Left renal pelvis (tissue), 4 donors: ENCODE measurements at regions not wholly inside any gene's neighbourhood (a gene's known extent, or its start where the extent isn't known, plus 50 kb on each side); places are given as distances from the start of the nearest gene placed in this dataset.

Experiments
- DNase-seq, 4 donors: peaks; one replicate each; pipeline ENCODE4 v3.0.0-alpha.2; 2013; ENCODE audit warnings: low read depth in 4 of 4, low spot score in 3 of 4

GRCh38 chr10:83233691-83234090 is 905.6 kb upstream of the GHITM start:
- no peak for DNase-seq

DNA sequence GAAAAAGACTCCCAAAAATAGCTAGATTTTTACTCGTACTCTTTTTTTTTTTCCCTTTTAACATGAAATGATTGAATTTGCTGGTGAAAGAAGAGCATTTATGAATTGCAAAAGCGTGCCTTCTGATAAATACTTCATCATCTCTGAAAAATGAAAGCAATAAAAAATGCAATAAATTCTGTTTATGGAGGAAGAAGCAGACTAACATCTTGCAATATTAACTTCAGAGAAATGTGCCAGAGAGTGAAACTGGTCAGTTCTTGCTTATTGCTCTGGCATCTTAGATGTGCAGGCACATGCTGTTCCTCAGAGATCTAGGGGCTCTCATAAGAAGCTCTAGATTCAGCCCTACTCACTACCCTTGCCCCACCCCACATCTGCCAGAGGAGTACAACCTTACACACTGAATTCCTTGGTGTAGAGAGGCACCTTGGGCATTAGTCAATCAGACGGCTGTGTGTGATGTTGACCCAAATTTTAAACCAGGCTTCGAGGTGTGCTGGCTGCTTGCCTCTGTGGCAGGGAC is 891.1 kb upstream of the GHITM start:
- DNase-seq: no peak

GRCh38 chr10:83250396-83250795 is 888.9 kb upstream of the GHITM start:
- no peak for DNase-seq

- no peak for DNase-seq
Measured at GRCh38 chr10:83252169-83252568, 887.1 kb upstream of the GHITM start.

- no peak for DNase-seq
Measured at GRCh38 chr10:83252596-83252995, 886.7 kb upstream of the GHITM start.

DNA sequence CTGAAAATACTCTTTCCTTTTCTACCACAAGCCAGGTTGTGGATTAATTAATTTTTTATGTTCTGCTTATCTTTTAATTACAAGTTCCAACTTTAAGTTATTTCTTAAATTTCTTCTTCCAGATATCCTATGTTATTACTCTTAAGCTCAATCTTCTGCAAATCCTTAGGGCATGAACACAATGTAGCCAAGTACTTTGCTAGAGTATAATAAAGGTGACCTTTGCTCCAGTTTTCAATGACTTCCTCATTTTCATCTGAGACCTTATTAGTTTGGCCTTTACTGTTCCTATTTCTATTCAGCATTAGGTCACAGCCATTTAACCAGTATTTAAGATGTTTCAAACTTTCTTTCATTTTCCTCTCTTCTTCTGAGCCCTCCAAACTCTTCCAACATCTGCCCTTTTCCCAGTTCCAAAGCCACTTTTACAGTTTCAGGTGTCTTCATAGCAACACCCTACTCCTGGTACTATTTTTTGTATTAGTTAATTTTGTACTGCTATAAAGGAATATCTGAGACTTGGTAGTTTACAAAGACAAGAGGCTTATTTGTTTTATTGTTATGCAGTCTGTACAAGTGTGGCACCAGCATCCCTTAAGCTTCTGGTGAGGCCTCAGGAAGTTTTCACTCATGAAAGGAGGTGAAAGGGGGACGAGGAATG is 886.2 kb upstream of the GHITM start:
- DNase-seq: no peak

DNA sequence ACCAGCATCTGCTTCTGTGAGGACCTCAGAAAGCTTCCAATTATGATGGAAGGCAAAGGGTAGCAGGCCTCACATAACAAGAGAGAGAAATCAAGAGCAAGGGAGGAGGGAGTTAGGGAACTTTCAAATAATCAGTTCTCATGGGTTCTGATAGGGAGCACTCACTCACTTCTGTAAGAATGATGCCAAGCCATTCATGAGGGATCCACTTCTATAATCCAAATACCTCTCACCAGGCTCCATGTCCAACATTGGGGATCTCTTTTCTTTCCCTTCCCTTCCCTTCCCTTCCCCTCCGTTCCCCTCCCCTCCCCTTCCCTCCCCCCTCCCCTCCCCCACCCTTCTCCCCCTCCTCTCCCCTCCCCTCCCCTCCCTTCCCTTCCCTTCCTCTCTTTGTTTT is 884.6 kb upstream of the GHITM start:
- no peak for DNase-seq

- no peak for DNase-seq
Measured at GRCh38 chr10:83262434-83262833, 876.9 kb upstream of the GHITM start.

DNA sequence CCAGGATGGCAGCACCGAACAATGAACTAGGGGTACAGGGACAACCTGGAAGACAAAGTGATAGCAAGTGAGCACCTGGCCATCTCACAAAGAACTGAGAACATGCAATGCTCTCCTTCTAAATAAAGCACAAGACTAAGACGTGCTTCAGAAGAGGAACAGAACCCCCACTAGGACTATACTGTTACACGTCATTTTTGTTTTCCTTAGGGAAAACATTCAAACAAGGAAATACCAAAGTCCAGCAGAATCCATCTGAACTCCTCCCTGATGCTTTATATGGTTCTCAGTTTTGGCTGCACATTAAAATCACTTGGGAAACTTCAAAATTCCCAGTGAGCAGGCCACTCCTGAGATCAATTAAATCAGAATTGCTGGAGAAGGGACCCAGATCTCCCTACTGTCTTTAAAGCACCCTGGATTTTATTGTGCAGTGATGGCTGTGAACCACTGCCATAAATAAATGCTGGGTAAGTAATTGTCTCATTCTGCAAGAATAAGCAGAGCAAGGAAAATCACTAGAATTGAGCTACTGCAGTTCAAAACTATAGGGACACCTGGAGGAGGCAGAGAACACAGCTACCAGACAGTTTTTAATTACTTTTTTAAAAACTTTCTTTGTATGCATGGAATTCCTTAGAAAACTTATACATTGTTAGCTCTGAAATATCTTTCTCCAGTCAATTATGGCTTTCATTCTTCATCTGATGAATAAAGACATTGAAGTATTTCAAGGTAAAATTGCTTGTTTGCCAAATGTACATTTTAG is 866.5 kb upstream of the GHITM start:
- no peak for DNase-seq

DNA sequence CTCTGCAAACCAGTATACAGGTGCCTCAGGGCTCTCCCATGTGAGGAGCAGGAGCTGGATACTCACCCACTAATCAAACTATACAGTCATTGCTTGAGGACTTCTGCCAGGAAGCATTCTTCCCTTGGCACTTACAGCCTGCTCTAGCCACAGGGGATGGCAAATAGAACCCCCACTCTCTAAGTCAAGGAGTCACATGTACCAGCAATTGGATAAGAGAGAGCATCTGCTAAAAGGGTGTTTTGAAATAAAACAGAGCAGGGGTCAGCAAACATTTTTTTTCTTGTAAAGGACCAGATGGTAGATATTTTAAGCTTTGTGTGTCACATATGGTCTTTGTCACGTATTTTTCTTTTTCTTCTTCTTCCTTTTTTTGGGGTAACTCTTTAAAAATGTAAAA is 865.2 kb upstream of the GHITM start:
- no peak for DNase-seq

- DNase-seq: no peak
Measured at GRCh38 chr10:83276971-83277370, 862.3 kb upstream of the GHITM start.

DNA sequence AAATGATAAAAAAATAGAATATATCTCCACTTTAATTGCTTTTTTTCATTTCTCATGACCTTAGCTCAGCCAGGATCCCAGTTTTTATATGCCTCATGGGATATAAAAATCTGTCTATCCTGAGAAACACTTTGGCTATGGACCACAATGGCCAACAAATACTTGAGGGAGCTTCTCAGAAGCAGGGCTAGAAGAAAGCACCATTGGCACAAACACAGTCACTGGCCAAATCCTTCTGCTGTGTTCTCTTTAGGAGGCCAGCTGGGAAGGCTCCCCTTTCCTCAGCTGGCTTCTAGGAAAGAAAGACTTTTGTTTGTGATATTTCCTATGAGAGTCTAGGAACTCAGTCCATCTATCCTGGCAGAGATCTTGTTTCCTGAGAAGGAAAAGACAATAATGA is 856.2 kb upstream of the GHITM start:
- no peak for DNase-seq

DNA sequence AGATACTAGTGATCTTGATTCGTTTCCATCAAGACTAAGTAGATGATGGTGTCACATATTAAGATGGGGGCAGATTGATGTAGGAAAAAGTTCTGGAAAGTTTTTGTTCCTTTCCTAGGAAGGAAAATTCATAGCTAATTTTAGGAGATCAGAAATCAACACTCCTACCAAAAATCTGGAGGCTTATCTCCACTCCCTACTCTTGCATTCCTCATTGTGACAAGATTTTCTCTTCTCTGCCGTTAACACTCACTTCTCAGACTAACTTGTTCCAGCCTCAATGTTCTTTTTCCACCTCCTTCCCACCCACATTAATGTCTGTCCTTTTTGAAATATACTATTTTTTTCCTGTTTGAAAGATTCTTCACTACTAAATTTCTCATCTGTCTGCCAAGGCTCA is 851.9 kb upstream of the GHITM start:
- no peak for DNase-seq

DNA sequence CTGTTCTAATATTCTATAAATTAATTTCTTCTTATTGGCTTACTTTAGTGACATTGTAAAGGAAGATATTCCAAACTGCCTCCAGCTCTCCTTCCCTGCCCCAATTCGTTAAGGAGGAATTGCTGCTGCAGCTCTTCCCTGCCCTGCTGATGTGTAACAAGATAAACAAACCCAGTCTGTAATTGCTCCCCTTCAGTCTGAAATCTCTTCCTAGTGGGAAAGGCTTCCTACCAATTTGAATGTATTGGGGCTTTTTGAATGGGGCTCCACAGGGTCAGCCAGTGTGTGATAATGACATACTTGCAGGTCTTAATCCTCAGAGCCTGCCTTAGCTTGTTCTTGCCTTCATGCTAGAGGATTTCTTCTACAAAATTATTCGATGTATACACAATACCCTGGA is 849.9 kb upstream of the GHITM start:
- no peak for DNase-seq

GRCh38 chr10:83289948-83290347 is 849.4 kb upstream of the GHITM start:
- no peak for DNase-seq

GRCh38 chr10:83301732-83302131 is 837.6 kb upstream of the GHITM start:
- no peak for DNase-seq

- no peak for DNase-seq
Measured at GRCh38 chr10:83302623-83303022, 836.7 kb upstream of the GHITM start.

DNA sequence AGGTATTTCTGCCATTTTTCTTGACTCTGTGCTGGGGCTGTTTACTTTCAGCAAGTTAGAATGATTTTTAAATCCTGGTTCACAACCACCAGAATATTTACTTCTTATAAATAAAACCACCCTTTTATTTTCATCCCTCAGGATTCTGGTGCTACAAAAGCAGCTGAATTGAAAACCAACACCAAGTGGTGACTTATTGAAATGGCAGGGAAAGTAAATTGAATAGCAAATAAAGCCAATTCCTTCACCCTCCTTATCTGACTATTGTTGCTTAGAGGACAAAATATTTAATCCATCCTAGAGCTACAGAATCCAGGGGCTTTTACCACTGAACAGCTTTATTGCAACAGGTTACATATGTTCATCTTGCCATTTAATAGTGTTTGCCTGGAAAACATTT is 828.6 kb upstream of the GHITM start:
- no peak for DNase-seq

DNA sequence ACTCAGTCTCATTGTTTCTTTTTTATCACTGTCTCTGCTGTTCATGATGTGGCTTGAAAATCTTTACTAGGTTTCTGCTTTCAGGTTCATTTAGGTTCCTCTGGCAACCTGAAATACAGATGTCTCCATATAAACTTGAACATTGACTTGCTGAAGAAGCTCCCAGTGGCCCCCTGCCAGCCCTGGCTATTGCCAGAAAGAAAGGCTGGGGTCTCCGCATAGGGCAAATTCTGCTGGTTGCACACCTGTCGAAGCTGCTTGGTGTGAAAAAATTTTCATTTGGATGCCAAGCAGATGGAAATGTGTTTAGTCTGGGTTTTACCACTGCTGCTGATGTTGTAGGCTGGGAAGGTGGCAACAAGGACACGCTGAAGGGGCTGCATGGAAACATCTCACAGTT is 826.7 kb upstream of the GHITM start:
- no peak for DNase-seq

GRCh38 chr10:83332690-83333089 is 806.6 kb upstream of the GHITM start:
- no peak for DNase-seq

GRCh38 chr10:83333566-83333965 is 805.7 kb upstream of the GHITM start:
- no peak for DNase-seq

DNA sequence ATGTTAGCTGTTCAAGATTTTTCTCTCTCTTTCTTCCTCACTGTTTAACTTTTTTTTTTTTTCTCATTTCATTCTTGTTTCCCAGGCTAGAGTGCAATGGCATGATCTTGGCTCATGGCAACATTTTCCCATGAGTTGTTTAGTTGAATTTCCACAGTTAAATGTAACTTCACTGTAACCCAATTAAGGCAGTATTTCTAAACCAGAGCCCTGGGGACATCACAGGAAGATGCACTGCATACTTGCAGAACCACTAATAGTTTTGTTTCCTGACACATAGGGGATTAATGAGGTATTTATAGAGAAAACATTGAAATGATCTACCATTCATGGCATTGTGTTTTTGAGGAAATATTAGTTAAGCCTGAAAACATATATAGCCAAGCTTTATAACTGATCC is 795.6 kb upstream of the GHITM start:
- DNase-seq: no peak
